ENCODE measurements at regions not wholly inside any gene's neighbourhood (a gene's known extent, or its start where the extent isn't known, plus 50 kb on each side); places are given as distances from the start of the nearest gene placed in this dataset.

DNA sequence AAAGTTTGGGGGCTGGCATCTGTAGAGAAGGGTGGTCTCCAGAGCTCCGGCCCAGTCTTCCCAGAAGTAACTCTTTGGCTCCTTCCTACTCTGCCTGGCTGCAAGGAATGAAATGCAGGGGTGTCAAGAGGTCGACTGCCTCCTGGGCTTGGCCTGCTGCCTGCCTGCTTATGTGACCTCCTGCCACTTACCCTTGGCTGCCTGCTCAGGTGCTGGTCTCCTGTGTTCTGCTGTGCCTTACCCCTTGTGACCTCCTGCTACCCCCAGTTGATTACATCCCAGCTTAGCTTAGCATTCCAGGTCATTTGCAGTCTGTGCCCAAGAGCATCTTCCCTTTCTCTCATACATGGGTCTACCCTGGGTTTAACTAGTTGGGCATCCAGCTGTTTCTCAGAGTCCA lies 180.2 kb downstream of the PTPN20 start:
- Histone ChIP-seq H3K4me3 (ENCODE audit: low read length in 2 of 2) (no peak overlapping the region), H3K36me3 (ENCODE audit: control insufficient read depth in 2 of 2, insufficient read depth in 2 of 2, low read length in 2 of 2) (no peaks in the 10 kb centered on the region), H3K27ac (ENCODE audit: low read depth in 2 of 2, low read length in 2 of 2) (no peak overlapping the region), H3K27me3 (ENCODE audit: control insufficient read depth in 2 of 2, insufficient read depth in 2 of 2, low read length in 2 of 2) (no peaks in the 10 kb centered on the region), H3K4me1 (ENCODE audit: control insufficient read depth in 2 of 2, insufficient read depth in 2 of 2, low read length in 2 of 2) (no peaks in the 10 kb centered on the region), H3K9ac (ENCODE audit: low read depth in 1 of 2, low read length in 2 of 2) (no peak overlapping the region), H3K9me3 (ENCODE audit: control insufficient read depth in 2 of 2, low read length in 2 of 2) (no peaks in the 10 kb centered on the region)

DNA sequence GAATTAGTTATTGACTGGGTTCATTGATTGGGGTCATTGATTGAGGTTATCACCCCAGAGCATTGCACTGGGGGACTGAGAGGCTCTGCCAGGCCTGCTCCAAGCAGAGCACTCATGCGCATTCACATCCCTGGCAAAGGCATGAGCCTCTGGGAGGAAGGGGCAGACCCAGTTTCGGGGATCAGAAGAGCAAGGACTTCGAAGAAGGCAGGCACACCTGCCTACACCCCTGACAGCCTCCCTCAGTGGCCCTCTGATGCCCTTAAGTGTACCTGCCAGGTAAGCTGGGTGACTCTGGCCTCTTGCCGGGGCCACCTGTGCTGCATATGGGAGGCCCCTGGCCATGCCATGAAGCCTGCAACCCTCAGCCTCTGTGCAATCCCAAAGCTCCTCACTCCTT lies 181.1 kb downstream of the PTPN20 start:
- no peak overlapping the region for H3K27ac ChIP-seq (ENCODE audit: low read depth in 2 of 2, low read length in 2 of 2)
- no peak overlapping the region for H3K9ac ChIP-seq (ENCODE audit: low read depth in 1 of 2, low read length in 2 of 2)
- H3K4me3 ChIP-seq (ENCODE audit: low read length in 2 of 2): no peak overlapping the region
- H3K4me1 ChIP-seq (ENCODE audit: control insufficient read depth in 2 of 2, insufficient read depth in 2 of 2, low read length in 2 of 2): no peaks in the 10 kb centered on the region
- no peaks in the 10 kb centered on the region for H3K9me3 ChIP-seq (ENCODE audit: control insufficient read depth in 2 of 2, low read length in 2 of 2)
- H3K27me3 ChIP-seq (ENCODE audit: control insufficient read depth in 2 of 2, insufficient read depth in 2 of 2, low read length in 2 of 2): no peaks in the 10 kb centered on the region
- H3K36me3 ChIP-seq (ENCODE audit: control insufficient read depth in 2 of 2, insufficient read depth in 2 of 2, low read length in 2 of 2): no peaks in the 10 kb centered on the region

DNA sequence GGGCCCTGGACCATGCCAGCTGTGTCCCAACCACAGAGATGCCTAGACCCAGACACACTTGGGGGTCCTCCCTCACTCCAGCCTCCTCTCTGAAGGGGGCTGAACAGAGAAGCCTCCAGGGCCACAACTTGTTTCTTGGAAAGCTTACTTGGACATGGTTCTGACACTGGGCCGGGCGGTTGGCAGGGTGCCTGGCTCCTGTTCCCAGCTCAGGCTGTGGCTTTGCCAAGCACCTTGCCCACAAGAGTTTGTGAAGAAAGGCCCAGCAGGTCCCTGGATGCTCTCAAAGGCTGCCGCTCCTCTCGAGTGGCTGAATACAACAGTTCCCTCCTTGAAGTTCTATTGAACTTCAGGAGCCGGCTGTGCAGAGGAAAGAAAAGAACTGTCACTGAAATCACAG lies 181.6 kb downstream of the PTPN20 start:
- Histone ChIP-seq H3K9ac (ENCODE audit: low read depth in 1 of 2, low read length in 2 of 2) (no peak overlapping the region), H3K36me3 (ENCODE audit: control insufficient read depth in 2 of 2, insufficient read depth in 2 of 2, low read length in 2 of 2) (no peaks in the 10 kb centered on the region), H3K27me3 (ENCODE audit: control insufficient read depth in 2 of 2, insufficient read depth in 2 of 2, low read length in 2 of 2) (no peaks in the 10 kb centered on the region), H3K4me3 (ENCODE audit: low read length in 2 of 2) (no peak overlapping the region), H3K27ac (ENCODE audit: low read depth in 2 of 2, low read length in 2 of 2) (no peak overlapping the region), H3K4me1 (ENCODE audit: control insufficient read depth in 2 of 2, insufficient read depth in 2 of 2, low read length in 2 of 2) (no peaks in the 10 kb centered on the region), H3K9me3 (ENCODE audit: control insufficient read depth in 2 of 2, low read length in 2 of 2) (no peaks in the 10 kb centered on the region)

DNA sequence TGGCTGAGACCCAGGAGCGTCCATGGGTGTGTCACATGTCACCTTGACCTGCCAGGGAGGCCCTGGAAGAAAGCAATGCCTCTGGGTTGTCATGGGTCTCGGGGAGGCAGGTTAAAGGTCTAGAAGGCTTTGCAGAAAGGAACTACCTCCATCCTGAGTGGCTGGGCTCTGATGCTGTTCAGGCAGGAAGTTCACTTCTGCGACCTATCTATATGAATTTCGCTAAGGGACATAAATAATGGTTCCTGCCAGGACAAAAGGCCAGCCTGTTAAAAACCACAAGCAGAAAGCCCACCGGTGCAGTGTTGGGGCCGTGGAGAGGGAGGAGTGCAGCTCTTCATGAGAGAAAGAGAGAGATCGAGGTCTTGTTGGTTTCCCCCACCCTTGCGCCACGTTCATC lies 182.9 kb downstream of the PTPN20 start:
- Histone ChIP-seq H3K27me3 (ENCODE audit: control insufficient read depth in 2 of 2, insufficient read depth in 2 of 2, low read length in 2 of 2) (no peaks in the 10 kb centered on the region), H3K36me3 (ENCODE audit: control insufficient read depth in 2 of 2, insufficient read depth in 2 of 2, low read length in 2 of 2) (no peaks in the 10 kb centered on the region), H3K4me1 (ENCODE audit: control insufficient read depth in 2 of 2, insufficient read depth in 2 of 2, low read length in 2 of 2) (no peaks in the 10 kb centered on the region), H3K9ac (ENCODE audit: low read depth in 1 of 2, low read length in 2 of 2) (no peak overlapping the region), H3K4me3 (ENCODE audit: low read length in 2 of 2) (no peak overlapping the region), H3K27ac (ENCODE audit: low read depth in 2 of 2, low read length in 2 of 2) (no peak overlapping the region), H3K9me3 (ENCODE audit: control insufficient read depth in 2 of 2, low read length in 2 of 2) (no peaks in the 10 kb centered on the region)

DNA sequence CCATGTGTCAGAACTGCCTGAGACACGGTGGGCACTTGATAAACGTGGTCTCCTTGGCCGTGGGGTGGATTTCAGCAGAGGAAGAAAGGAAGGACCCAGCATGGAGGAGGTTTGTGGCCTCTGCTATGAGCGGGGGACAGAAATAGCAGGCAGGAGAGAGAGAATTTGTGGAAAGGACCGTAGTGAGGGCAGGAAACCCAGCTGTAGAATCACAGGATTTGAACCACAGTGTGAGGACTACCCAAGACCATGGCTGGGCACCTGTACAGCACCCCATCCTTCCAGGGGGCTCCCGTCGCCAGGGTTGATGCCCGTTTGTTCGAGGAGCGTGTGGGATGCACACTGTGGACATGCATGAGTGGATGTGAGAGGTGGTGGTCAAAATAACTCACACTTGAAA lies 183.4 kb downstream of the PTPN20 start:
- Histone ChIP-seq H3K4me1 (ENCODE audit: control insufficient read depth in 2 of 2, insufficient read depth in 2 of 2, low read length in 2 of 2) (no peaks in the 10 kb centered on the region), H3K9me3 (ENCODE audit: control insufficient read depth in 2 of 2, low read length in 2 of 2) (no peaks in the 10 kb centered on the region), H3K36me3 (ENCODE audit: control insufficient read depth in 2 of 2, insufficient read depth in 2 of 2, low read length in 2 of 2) (no peaks in the 10 kb centered on the region), H3K4me3 (ENCODE audit: low read length in 2 of 2) (no peak overlapping the region), H3K9ac (ENCODE audit: low read depth in 1 of 2, low read length in 2 of 2) (no peak overlapping the region), H3K27me3 (ENCODE audit: control insufficient read depth in 2 of 2, insufficient read depth in 2 of 2, low read length in 2 of 2) (no peaks in the 10 kb centered on the region), H3K27ac (ENCODE audit: low read depth in 2 of 2, low read length in 2 of 2) (no peak overlapping the region)

DNA sequence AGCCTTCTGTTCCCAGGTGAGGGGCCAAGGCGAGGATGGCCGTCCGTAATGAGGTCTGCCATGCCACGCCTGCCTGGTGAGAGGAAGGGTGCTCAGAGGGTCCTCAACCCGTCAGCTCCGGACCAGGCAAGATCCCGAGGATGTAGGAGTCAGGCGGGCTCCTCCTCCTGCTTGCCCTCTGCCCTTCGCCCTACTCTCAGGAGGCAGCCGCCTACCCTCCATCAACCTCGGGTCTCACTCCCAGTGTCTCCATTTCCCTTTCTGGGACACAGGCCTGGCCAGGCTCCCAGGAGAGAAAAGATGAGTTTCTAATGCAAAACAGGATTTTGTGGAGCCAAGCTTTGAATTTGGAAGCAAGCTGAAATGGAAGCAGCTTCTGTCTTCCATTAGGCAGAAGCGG lies 184.0 kb downstream of the PTPN20 start:
- no peaks in the 10 kb centered on the region for H3K36me3 ChIP-seq (ENCODE audit: control insufficient read depth in 2 of 2, insufficient read depth in 2 of 2, low read length in 2 of 2)
- H3K27ac ChIP-seq (ENCODE audit: low read depth in 2 of 2, low read length in 2 of 2): no peak overlapping the region
- no peaks in the 10 kb centered on the region for H3K9me3 ChIP-seq (ENCODE audit: control insufficient read depth in 2 of 2, low read length in 2 of 2)
- no peaks in the 10 kb centered on the region for H3K4me1 ChIP-seq (ENCODE audit: control insufficient read depth in 2 of 2, insufficient read depth in 2 of 2, low read length in 2 of 2)
- H3K27me3 ChIP-seq (ENCODE audit: control insufficient read depth in 2 of 2, insufficient read depth in 2 of 2, low read length in 2 of 2): no peaks in the 10 kb centered on the region
- no peak overlapping the region for H3K4me3 ChIP-seq (ENCODE audit: low read length in 2 of 2)
- H3K9ac ChIP-seq (ENCODE audit: low read depth in 1 of 2, low read length in 2 of 2): no peak overlapping the region

DNA sequence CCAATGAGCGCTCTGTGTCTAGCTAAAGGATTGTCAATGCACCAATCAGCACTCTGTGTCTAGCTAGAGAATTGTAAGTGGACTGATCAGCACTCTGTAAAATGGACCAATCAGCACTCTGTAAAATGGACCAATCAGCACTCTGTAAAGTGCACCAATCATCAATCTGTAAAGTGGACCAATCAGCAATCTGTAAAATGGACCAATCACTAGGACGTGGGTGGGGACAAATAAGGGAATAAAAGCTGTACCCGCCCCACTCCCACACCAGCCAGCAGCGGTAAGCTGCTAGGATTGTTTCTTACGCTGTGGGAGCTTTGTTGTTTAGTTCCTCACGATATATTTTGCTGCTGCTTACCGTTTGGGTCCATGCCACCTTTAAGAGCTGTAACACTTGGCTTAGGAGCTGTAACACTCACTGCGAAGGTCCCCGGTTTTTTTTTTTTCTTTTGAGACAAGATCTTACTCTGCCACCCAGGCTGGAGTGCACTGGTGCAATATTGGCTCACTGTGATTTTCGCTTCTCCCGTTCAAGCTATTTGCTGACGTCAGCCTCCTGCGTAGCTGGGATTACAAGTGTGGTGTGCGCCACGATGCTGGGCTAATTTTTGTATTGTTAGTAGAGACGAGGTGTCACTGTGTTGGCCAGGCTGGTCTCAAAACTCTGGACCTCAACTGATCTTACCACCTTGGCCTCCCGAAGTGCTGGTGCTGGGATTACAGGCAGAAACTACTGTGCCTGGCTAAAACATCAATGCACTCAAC lies 184.8 kb downstream of the PTPN20 start:
- no peak overlapping the region for H3K9ac ChIP-seq (ENCODE audit: low read depth in 1 of 2, low read length in 2 of 2)
- H3K9me3 ChIP-seq (ENCODE audit: control insufficient read depth in 2 of 2, low read length in 2 of 2): no peaks in the 10 kb centered on the region
- H3K36me3 ChIP-seq (ENCODE audit: control insufficient read depth in 2 of 2, insufficient read depth in 2 of 2, low read length in 2 of 2): no peaks in the 10 kb centered on the region
- H3K4me3 ChIP-seq (ENCODE audit: low read length in 2 of 2): no peak overlapping the region
- no peaks in the 10 kb centered on the region for H3K4me1 ChIP-seq (ENCODE audit: control insufficient read depth in 2 of 2, insufficient read depth in 2 of 2, low read length in 2 of 2)
- H3K27me3 ChIP-seq (ENCODE audit: control insufficient read depth in 2 of 2, insufficient read depth in 2 of 2, low read length in 2 of 2): no peaks in the 10 kb centered on the region
- no peak overlapping the region for H3K27ac ChIP-seq (ENCODE audit: low read depth in 2 of 2, low read length in 2 of 2)

DNA sequence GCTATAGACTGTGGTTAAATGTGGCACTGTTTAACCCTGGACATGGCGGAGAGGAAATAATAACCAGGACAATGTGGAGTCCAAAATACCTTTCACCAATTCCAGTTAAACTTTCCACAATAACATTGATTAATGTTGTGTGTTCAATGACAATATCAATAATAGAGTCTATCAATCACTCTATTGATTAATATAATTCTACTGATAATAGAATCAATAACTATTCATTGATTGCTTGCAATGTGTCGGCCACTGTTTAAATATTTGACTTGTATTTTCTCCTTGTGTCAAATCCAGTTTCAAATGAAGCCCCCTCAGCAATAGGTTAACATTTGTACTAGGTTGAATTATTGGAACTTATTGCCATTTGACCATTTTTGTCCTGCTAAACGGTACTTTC lies 187.0 kb downstream of the PTPN20 start:
- Histone ChIP-seq H3K4me3 (ENCODE audit: low read length in 2 of 2) (no peak overlapping the region), H3K36me3 (ENCODE audit: control insufficient read depth in 2 of 2, insufficient read depth in 2 of 2, low read length in 2 of 2) (no peaks in the 10 kb centered on the region), H3K27me3 (ENCODE audit: control insufficient read depth in 2 of 2, insufficient read depth in 2 of 2, low read length in 2 of 2) (no peaks in the 10 kb centered on the region), H3K27ac (ENCODE audit: low read depth in 2 of 2, low read length in 2 of 2) (no peak overlapping the region), H3K9me3 (ENCODE audit: control insufficient read depth in 2 of 2, low read length in 2 of 2) (no peaks in the 10 kb centered on the region), H3K4me1 (ENCODE audit: control insufficient read depth in 2 of 2, insufficient read depth in 2 of 2, low read length in 2 of 2) (no peaks in the 10 kb centered on the region), H3K9ac (ENCODE audit: low read depth in 1 of 2, low read length in 2 of 2) (no peak overlapping the region)

DNA sequence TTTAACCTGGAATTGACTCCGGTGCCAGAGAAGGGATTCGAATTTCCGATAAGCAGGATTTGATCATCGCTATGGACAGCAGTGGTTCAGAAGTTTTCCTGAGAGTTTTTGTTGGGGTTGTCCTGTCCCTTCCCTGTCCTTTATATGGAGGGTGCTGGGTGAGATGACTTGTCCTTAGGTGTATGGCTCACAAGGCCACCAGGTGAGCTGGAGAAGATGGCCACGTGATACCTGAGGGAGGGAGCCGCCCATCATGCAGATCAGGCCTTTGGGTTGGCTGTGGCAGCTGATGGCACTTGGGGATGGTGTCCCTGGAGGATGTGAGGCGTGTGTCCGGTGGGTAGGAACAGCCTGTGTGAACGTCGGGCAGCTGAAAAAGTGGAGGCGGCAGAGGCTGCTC lies 187.7 kb downstream of the PTPN20 start:
- no peak overlapping the region for H3K9ac ChIP-seq (ENCODE audit: low read depth in 1 of 2, low read length in 2 of 2)
- no peaks in the 10 kb centered on the region for H3K9me3 ChIP-seq (ENCODE audit: control insufficient read depth in 2 of 2, low read length in 2 of 2)
- no peaks in the 10 kb centered on the region for H3K27me3 ChIP-seq (ENCODE audit: control insufficient read depth in 2 of 2, insufficient read depth in 2 of 2, low read length in 2 of 2)
- no peak overlapping the region for H3K27ac ChIP-seq (ENCODE audit: low read depth in 2 of 2, low read length in 2 of 2)
- H3K4me1 ChIP-seq (ENCODE audit: control insufficient read depth in 2 of 2, insufficient read depth in 2 of 2, low read length in 2 of 2): no peaks in the 10 kb centered on the region
- H3K36me3 ChIP-seq (ENCODE audit: control insufficient read depth in 2 of 2, insufficient read depth in 2 of 2, low read length in 2 of 2): no peaks in the 10 kb centered on the region
- H3K4me3 ChIP-seq (ENCODE audit: low read length in 2 of 2): no peak overlapping the region

DNA sequence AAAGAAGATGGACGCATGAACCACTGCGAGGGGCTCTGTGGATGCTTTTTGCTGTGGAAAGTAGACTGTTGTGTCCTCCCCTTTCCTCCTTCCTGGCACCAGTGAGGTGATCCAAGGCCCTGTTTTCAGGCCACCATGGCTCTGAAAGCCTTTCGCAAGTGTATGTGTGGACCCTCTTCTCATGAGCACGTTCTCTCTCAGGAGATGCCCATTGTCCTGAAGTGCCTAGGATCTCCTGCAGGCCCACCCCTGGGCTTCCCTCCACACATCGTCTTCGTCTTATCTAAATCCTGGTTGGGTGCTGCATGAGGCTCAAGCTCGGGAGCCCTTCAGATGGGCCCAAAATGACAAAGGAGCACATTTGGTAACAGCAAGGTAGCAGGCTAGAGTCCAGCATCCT lies 188.2 kb downstream of the PTPN20 start:
- H3K4me3 ChIP-seq (ENCODE audit: low read length in 2 of 2): no peak overlapping the region
- H3K27ac ChIP-seq (ENCODE audit: low read depth in 2 of 2, low read length in 2 of 2): no peak overlapping the region
- no peaks in the 10 kb centered on the region for H3K4me1 ChIP-seq (ENCODE audit: control insufficient read depth in 2 of 2, insufficient read depth in 2 of 2, low read length in 2 of 2)
- no peaks in the 10 kb centered on the region for H3K27me3 ChIP-seq (ENCODE audit: control insufficient read depth in 2 of 2, insufficient read depth in 2 of 2, low read length in 2 of 2)
- H3K9me3 ChIP-seq (ENCODE audit: control insufficient read depth in 2 of 2, low read length in 2 of 2): no peaks in the 10 kb centered on the region
- H3K9ac ChIP-seq (ENCODE audit: low read depth in 1 of 2, low read length in 2 of 2): no peak overlapping the region
- no peaks in the 10 kb centered on the region for H3K36me3 ChIP-seq (ENCODE audit: control insufficient read depth in 2 of 2, insufficient read depth in 2 of 2, low read length in 2 of 2)

DNA sequence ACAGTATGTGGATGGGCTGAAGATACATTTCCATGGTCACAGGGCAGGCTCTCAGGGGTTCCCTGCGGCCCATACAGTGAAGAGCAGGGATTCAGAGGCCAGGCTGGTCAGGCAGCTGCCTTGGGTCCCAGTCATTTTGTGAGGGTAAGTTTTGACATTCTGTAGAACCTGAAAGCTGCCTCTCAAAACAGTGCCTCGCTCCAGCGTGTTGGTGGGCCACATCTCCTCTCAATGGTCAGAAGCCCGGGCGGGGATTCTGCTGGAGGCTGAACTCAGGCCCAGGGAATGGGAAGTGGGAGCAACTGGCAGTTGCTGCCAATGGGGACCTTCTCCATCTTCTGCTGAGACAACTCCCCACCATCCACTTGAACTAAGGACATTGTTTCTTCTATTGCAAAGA lies 190.0 kb downstream of the PTPN20 start:
- Histone ChIP-seq H3K27ac (ENCODE audit: low read depth in 2 of 2, low read length in 2 of 2) (no peak overlapping the region), H3K4me1 (ENCODE audit: control insufficient read depth in 2 of 2, insufficient read depth in 2 of 2, low read length in 2 of 2) (no peaks in the 10 kb centered on the region), H3K4me3 (ENCODE audit: low read length in 2 of 2) (no peak overlapping the region), H3K27me3 (ENCODE audit: control insufficient read depth in 2 of 2, insufficient read depth in 2 of 2, low read length in 2 of 2) (no peaks in the 10 kb centered on the region), H3K36me3 (ENCODE audit: control insufficient read depth in 2 of 2, insufficient read depth in 2 of 2, low read length in 2 of 2) (no peaks in the 10 kb centered on the region), H3K9me3 (ENCODE audit: control insufficient read depth in 2 of 2, low read length in 2 of 2) (no peaks in the 10 kb centered on the region), H3K9ac (ENCODE audit: low read depth in 1 of 2, low read length in 2 of 2) (no peak overlapping the region)
